HG03565 (cell line): ENCODE measurements at regions not wholly inside any gene's neighbourhood (a gene's known extent, or its start where the extent isn't known, plus 50 kb on each side); places are given as distances from the start of the nearest gene placed in this dataset.
A peak's percentile ranks its signal among the peaks of the same experiment; 100 is the strongest.

ENCODE experiments used
- ATAC-seq: cut with Tn5 transposase; IDR thresholded peaks from one replicate; pipeline ENCODE4 v1.9.1; 2021; ENCODE audit warnings: mild to moderate bottlenecking, moderate library complexity; ENCODE audit not compliant: unreplicated experiment

GRCh38 chr4:104942990-104943743 is 203.5 kb upstream of the TET2 start:
- ATAC-seq: peak; percentile 65

- no peak for ATAC-seq
Measured at GRCh38 chr4:104944596-104944995, 202.1 kb upstream of the TET2 start.

GRCh38 chr4:104964410-104965175 is 182.1 kb upstream of the TET2 start:
- ATAC-seq: no peak

GRCh38 chr4:104966349-104967033 is 180.2 kb upstream of the TET2 start:
- peak; percentile 97 for ATAC-seq

- peak; percentile 5 for ATAC-seq
Measured at GRCh38 chr4:104967034-104967401, 179.7 kb upstream of the TET2 start.

- no peak for ATAC-seq
Measured at GRCh38 chr4:104969394-104970082, 177.1 kb upstream of the TET2 start.

GRCh38 chr4:104971462-104971861 is 175.2 kb upstream of the TET2 start:
- no peak for ATAC-seq

- ATAC-seq: peak; percentile 47
Measured at GRCh38 chr4:104973708-104974107, 173.0 kb upstream of the TET2 start.

- no peak for ATAC-seq
Measured at GRCh38 chr4:104975617-104976016, 171.1 kb upstream of the TET2 start.

- no peak for ATAC-seq
Measured at GRCh38 chr4:104976262-104976661, 170.4 kb upstream of the TET2 start.

- ATAC-seq: no peak
Measured at GRCh38 chr4:104979083-104979760, 167.5 kb upstream of the TET2 start.

GRCh38 chr4:104983615-104984179 is 163.0 kb upstream of the TET2 start:
- ATAC-seq: no peak

GRCh38 chr4:104986306-104986705 is 160.4 kb upstream of the TET2 start:
- no peak for ATAC-seq

- no peak for ATAC-seq
Measured at GRCh38 chr4:104989371-104989770, 157.3 kb upstream of the TET2 start.

GRCh38 chr4:105002278-105002677 is 144.4 kb upstream of the TET2 start:
- ATAC-seq: no peak

- no peak for ATAC-seq
Measured at GRCh38 chr4:105014234-105014633, 132.4 kb upstream of the TET2 start.

GRCh38 chr4:105014635-105015034 is 132.0 kb upstream of the TET2 start:
- no peak for ATAC-seq

- no peak for ATAC-seq
Measured at GRCh38 chr4:105015750-105016149, 130.9 kb upstream of the TET2 start.

- no peak for ATAC-seq
Measured at GRCh38 chr4:105022811-105023667, 123.6 kb upstream of the TET2 start.
